ENCODE measurements at regions not wholly inside any gene's neighbourhood (a gene's known extent, or its start where the extent isn't known, plus 50 kb on each side); places are given as distances from the start of the nearest gene placed in this dataset.

- no peak for DNase-seq (ENCODE audit: low spot score)
Observed at GRCh38 chr22:47398921-47399790, 636.7 kb downstream of the TBC1D22A start.

GRCh38 chr22:47398491-47398890, 636.0 kb downstream of the TBC1D22A start:
- peak; percentile 36 for DNase-seq (ENCODE audit: low spot score)

DNA sequence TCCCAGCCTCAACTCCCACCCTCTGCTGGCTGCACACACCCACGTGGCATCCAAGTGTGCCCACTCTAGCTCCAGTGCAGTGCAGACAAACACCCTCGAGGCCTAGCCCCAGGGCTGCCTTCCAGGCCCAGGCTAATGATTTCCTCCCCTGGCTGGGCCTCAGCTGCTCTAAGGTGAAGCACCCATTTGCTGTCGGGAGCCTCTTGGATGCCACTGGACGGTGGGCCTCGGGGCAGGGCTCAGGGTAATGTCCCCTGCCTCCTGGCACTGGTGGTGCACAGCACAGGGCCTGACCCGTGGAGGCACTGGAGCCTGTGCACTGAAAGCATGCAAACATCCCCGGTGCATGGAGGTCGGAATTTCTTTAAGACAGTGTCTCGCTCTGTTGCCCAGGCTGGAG, 635.2 kb downstream of the TBC1D22A start:
- no peak for DNase-seq (ENCODE audit: low spot score)

- DNase-seq (ENCODE audit: low spot score), result no peak
Observed at GRCh38 chr22:47396515-47396914, 634.1 kb downstream of the TBC1D22A start.

DNA sequence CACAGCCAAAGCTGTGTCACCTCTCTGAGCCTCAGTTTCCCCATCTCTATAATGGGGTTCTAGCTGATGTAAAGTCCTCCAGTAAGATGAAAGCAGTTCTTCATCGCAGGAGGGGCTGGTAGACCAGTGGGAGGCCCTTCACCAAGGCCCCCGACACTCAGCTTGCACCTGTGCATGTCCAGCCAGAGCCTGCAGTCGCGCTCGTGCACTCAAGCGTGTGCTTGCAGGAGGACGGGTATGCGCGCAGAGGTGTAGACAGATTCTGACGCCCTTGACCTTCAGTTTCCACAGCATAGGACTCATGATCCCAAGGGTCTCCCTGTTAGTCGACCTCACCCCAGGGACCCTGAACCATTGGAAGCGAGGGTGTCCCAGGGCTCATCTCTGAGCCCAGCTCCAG, 633.7 kb downstream of the TBC1D22A start:
- DNase-seq (ENCODE audit: low spot score), result no peak

- DNase-seq (ENCODE audit: low spot score), result peak; percentile 23
Observed at GRCh38 chr22:47395481-47395880, 633.0 kb downstream of the TBC1D22A start.

GRCh38 chr22:47394504-47395440, 632.3 kb downstream of the TBC1D22A start:
- DNase-seq (ENCODE audit: low spot score), result no peak

GRCh38 chr22:47393191-47393590, 630.7 kb downstream of the TBC1D22A start:
- DNase-seq (ENCODE audit: low spot score), result no peak

GRCh38 chr22:47392729-47393128, 630.3 kb downstream of the TBC1D22A start:
- DNase-seq (ENCODE audit: low spot score), result no peak

DNA sequence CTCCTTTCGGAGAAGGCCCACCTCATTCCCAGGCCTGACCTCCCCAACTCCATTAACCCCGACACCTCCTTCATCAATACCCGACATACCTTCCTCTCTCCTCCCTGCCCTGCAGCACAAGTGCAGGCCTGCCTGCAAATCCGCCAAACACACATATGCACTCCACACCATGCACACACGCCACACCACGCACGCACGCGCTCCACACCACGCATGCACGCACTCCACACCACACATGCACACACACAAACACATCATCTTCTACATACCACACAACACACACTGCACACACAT, 629.6 kb downstream of the TBC1D22A start:
- no peak for DNase-seq (ENCODE audit: low spot score)

DNA sequence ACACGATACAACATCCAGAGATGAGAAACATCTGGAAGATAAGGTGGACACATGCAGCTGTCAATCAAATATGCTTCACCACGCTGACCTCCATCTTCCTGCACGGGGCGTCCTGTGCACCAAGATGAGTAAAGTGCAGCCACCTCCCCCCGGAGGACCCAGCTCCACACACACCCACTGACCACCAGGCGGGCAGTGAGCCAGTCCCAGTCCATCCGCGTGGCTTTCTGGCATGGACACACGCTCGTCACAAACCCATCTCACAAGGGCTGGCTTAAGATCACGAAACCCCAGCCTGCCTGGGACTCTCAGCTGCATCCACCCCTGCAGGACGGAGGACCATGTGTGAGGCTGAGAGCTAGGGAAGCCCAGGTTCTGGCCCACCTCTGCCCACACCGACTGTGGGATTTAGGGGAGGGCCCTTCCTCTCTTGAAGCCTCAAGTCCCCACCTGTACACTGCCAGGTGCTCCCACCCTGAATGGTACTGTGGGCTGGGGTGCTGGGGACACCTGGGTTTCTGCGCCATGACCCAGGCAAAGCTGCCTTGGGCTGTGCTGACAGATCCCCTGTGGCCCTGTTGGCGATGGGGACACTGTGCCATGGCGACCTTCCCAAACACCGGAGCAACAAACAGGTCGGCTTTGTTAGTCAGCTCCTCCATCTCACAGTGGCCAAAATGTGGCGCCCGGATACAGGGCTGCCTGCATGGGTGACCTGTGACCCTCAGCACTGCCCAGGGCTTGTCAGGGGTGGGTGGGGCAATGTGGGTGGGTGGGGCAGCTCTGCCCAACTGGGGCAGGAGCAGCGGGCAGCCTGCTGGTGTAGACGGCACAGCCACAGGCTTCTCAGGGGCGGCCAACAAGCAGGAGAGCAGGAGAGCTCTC, 629.0 kb downstream of the TBC1D22A start:
- DNase-seq (ENCODE audit: low spot score), result no peak

DNA sequence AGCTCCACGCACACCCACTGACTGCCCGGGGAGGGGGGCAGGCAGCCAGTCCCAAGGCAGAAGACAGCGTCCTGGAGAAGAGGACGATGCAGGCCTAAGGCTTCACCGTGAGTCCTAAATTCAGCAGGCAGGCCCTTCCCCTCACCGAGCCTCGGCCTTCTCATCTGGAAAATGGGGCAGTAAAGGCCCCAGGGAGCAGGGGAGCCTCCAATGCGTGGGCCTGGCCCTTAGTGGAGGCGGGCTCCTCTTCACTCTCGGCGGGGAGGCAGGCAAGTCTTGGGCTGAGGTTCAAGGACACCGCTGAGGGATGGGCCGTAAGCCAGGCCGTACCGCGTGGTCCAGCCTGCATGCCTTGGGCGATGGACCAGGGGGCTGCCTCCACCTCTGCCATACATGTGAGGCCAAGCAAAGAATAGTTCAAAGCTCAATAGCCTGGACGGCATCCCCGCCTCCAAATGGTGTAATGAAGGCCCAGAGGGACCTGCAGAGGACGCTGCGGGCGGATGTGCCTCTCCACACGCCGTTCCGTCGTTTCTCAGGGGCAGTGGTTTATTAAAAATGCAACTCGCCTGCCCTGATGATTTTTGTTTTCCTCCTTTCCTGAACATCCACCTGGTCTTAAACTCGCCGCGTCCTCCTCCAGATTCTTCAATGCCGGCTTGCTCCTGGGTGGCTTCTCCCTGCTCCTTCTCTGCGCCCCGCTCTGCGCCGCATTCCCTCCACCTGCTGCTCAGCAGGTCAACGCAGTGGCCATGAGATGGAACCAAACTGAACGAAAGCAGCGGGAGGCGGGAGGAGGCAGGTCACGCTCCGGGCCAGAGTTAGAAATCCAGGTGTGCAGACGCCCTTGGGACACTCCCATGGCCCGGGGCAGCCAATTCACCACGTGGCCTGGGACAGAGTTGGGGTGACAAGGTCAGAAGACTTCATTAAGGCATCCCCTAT, 627.8 kb downstream of the TBC1D22A start:
- DNase-seq (ENCODE audit: low spot score), result no peak

DNA sequence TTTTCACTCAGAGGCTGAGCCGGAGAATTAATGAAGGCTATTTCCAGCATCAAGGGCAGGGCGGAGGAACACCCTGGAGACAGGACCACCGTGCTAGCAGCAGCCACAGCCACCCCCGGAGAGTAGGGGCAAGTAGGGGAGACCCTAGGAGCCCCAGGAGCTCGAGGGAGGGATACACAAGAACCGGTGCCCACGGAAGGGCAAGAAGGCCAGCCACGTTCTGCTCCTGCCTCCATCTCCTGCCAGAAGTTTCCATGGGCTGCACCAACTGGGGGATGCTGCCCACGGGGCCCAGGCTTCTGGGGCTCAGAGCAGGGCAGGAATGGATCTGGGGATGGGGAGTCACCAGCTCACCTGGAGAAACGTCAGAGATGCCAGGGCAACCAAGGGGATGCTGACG, 626.8 kb downstream of the TBC1D22A start:
- no peak for DNase-seq (ENCODE audit: low spot score)

GRCh38 chr22:47388778-47389177, 626.3 kb downstream of the TBC1D22A start:
- DNase-seq (ENCODE audit: low spot score), result no peak

DNA sequence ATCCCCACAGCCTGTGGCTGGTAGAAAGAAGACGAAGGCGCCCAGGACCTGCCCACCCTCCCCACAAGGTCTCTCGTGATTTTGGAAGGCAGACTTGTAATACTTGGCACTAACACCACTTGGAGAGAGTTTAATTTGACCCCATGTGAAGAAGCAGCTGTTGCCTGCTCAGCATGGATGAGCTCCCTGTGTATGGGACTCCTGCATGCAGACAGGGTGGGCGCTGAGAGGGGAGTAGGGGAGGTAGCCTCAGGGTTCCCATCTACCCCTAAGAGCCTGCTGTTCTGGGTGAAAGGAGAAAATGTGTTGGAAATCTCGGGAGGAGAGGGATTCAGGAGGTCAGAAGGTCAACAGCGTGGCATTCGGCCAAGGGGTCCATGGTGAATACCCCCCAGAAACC, 625.9 kb downstream of the TBC1D22A start:
- DNase-seq (ENCODE audit: low spot score), result no peak

GRCh38 chr22:47386812-47387510, 624.5 kb downstream of the TBC1D22A start:
- no peak for DNase-seq (ENCODE audit: low spot score)

DNA sequence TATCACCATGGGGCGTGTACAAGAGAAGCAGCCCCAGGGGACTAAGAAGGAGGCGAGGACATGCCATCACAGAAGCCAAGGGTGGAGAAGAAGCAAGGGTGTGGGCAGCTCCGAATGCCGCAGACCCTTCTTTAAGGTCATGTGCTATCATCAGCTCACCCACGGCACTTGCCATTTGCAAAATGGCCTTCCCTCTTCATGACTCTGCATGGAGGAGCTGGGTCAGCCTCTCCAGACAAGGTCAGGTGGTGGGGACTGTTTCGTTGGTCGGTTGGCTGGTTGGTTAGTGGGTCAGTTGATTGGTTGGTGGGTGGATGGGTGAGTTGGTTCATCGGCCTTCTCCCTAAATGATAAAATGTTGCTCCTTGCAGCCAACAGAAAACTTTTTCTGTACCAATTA, 622.5 kb downstream of the TBC1D22A start:
- DNase-seq (ENCODE audit: low spot score), result no peak

DNA sequence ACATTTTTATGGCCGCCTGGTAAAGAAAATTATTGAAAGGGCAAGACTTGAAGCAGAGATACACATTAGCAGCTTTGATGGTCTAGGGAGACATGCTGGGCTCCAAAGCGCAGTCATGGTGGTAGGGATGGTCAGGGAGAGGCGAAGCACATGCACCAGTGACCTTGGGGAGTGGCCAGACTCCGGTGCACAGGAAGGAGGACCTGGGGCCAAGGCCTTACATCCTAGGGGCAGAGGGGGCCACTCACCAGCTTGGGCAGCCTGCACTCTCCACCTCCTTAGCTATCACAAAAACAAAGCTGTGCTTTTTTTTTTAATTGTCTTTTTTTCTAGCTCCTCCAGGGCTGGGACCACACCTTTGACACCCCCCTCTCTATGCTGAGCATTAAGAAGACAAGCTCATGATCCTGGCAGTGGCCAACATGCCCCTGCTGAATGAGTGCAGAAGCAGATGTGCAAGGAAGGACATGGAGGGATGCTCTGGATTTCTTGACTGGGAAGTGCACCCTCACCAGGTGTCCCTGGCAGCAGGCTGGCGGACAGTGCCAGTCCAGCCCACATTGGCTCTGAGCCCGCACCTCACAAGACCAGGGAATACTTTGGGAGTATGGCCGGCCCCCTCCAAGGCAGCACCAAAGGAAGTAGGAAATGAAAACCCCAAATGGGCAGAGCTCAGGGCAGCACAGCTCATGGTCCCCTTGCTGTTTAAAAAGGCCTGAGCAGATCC, 619.9 kb downstream of the TBC1D22A start:
- no peak for DNase-seq (ENCODE audit: low spot score)

DNA sequence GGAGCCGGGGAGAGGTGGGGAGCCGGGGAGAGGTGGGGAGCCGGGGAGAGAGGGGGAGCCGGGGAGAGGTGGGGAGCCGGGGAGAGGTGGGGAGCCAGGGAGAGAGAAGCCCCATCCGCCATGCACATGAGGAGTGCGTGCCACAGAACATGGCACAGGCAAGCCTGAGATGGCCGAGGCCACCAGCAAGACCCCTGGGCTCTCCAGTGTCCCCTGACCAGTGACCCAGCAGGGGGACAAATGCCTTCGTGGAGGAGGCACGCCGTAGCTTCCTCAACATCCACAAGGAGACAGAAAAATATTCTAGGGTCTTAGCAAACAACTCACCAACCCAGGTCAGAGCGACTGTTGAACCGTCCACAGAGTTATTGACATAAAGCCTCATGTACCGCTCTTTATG, 618.8 kb downstream of the TBC1D22A start:
- no peak for DNase-seq (ENCODE audit: low spot score)

All from umbilical cord (tissue), 1 donor.